ENCODE measurements at regions not wholly inside any gene's neighbourhood (a gene's known extent, or its start where the extent isn't known, plus 50 kb on each side); places are given as distances from the start of the nearest gene placed in this dataset.

GRCh38 chr3:27869152-27869551, 147.0 kb upstream of the EOMES start:
- Mint-ChIP-seq H3K27me3 (ENCODE audit: low read depth) (peaks cover 2% of the 10 kb centered on the region), H3K27ac (no peak overlapping the region), H3K36me3 (peaks cover 4% of the 10 kb centered on the region), H3K4me1 (no peaks in the 10 kb centered on the region), H3K9me3 (peaks cover 34% of the 10 kb centered on the region), H3K4me3 (no peak overlapping the region)
- DNase-seq (ENCODE audit: low spot score in 2 of 2, unreplicated experiment in 2 of 2) = no peak
- TF ChIP-seq CTCF (IDR thresholded peaks at IDR 0.05; ENCODE audit: unreplicated experiment) = no peak

GRCh38 chr3:27877061-27878013, 155.2 kb upstream of the EOMES start:
- no peak for DNase-seq (ENCODE audit: low spot score in 2 of 2, unreplicated experiment in 2 of 2)
- Mint-ChIP-seq H3K4me1 (no peaks in the 10 kb centered on the region), H3K4me3 (no peak overlapping the region), H3K9me3 (no peaks in the 10 kb centered on the region), H3K27me3 (ENCODE audit: low read depth) (peaks cover 41% of the 10 kb centered on the region), H3K36me3 (no peaks in the 10 kb centered on the region), H3K27ac (no peak overlapping the region)
- TF ChIP-seq CTCF (IDR thresholded peaks at IDR 0.05; ENCODE audit: unreplicated experiment) = no peak

GRCh38 chr3:27878014-27878383, 155.9 kb upstream of the EOMES start:
- Mint-ChIP-seq H3K4me1 (no peaks in the 10 kb centered on the region), H3K36me3 (no peaks in the 10 kb centered on the region), H3K27ac (no peak overlapping the region), H3K9me3 (no peaks in the 10 kb centered on the region), H3K4me3 (no peak overlapping the region), H3K27me3 (ENCODE audit: low read depth) (peaks cover 39% of the 10 kb centered on the region)
- DNase-seq (ENCODE audit: low spot score in 2 of 2, unreplicated experiment in 2 of 2) = no peak
- no peak for TF ChIP-seq CTCF (IDR thresholded peaks at IDR 0.05; ENCODE audit: unreplicated experiment)

- Mint-ChIP-seq H3K4me1 (no peaks in the 10 kb centered on the region), H3K36me3 (no peaks in the 10 kb centered on the region), H3K27ac (no peak overlapping the region), H3K9me3 (no peaks in the 10 kb centered on the region), H3K4me3 (no peak overlapping the region), H3K27me3 (ENCODE audit: low read depth) (peaks cover 49% of the 10 kb centered on the region)
- TF ChIP-seq CTCF (IDR thresholded peaks at IDR 0.05; ENCODE audit: unreplicated experiment) = no peak
- no peak for DNase-seq (ENCODE audit: low spot score in 2 of 2, unreplicated experiment in 2 of 2)
These were observed 159.1 kb upstream of the EOMES start for GRCh38 chr3:27880969-27881892.

GRCh38 chr3:27883266-27883665, 161.1 kb upstream of the EOMES start:
- Mint-ChIP-seq H3K4me3 (no peak overlapping the region), H3K27ac (no peak overlapping the region), H3K4me1 (no peaks in the 10 kb centered on the region), H3K36me3 (no peaks in the 10 kb centered on the region), H3K9me3 (no peaks in the 10 kb centered on the region), H3K27me3 (ENCODE audit: low read depth) (peaks cover 55% of the 10 kb centered on the region)
- no peak for DNase-seq (ENCODE audit: low spot score in 2 of 2, unreplicated experiment in 2 of 2)
- TF ChIP-seq CTCF (IDR thresholded peaks at IDR 0.05; ENCODE audit: unreplicated experiment) = no peak

Data from mesothelial cell of epicardium (in vitro differentiated cells).